ENCODE measurements at regions not wholly inside any gene's neighbourhood (a gene's known extent, or its start where the extent isn't known, plus 50 kb on each side); places are given as distances from the start of the nearest gene placed in this dataset.

- TF ChIP-seq CTCF (conservative IDR thresholded peaks at IDR 0.05; ENCODE audit: low read depth in 2 of 2) (no peak), CREB1 (CRISPR knock-in tag; IDR thresholded peaks at IDR 0.05; ENCODE audit: low read depth) (no peak), JUNB (IDR thresholded peaks at IDR 0.05; ENCODE audit: unreplicated experiment) (no peak), EZH2 (IDR thresholded peaks at IDR 0.05; ENCODE audit: low read depth, unreplicated experiment) (no peak)
These were observed 670.9 kb upstream of the ST8SIA4 start for GRCh38 chr5:101574017-101574416.
